ENCODE measurements at regions not wholly inside any gene's neighbourhood (a gene's known extent, or its start where the extent isn't known, plus 50 kb on each side); places are given as distances from the start of the nearest gene placed in this dataset.

GRCh38 chr5:3512361-3513095 lies 83.1 kb upstream of the IRX1 start:
- H3K9me3 Mint-ChIP-seq = peaks cover 29% of the 10 kb centered on the region

GRCh38 chr5:3511934-3512333 lies 83.7 kb upstream of the IRX1 start:
- DNase-seq (ENCODE audit: low spot score) = no peak
- no peaks in the 10 kb centered on the region for H3K4me1 Mint-ChIP-seq (ENCODE audit: low read depth)
- H3K27me3 Mint-ChIP-seq (ENCODE audit: low read depth) = no peaks in the 10 kb centered on the region
- H3K4me3 Mint-ChIP-seq (ENCODE audit: low read depth) = no peak overlapping the region
- intact Hi-C loops (cut with micrococcal nuclease) = no loop called here
- H3K27ac Mint-ChIP-seq = no peak overlapping the region
- H3K36me3 Mint-ChIP-seq (ENCODE audit: low read depth) = no peaks in the 10 kb centered on the region
- peaks cover 35% of the 10 kb centered on the region for H3K9me3 Mint-ChIP-seq

More at GRCh38 chr5:3512361-3513095, 83.1 kb upstream of the IRX1 start:
- no peaks in the 10 kb centered on the region for H3K27me3 Mint-ChIP-seq (ENCODE audit: low read depth)
- intact Hi-C loops (cut with micrococcal nuclease) = no loop called here
- no peak overlapping the region for H3K27ac Mint-ChIP-seq
- no peaks in the 10 kb centered on the region for H3K4me1 Mint-ChIP-seq (ENCODE audit: low read depth)
- H3K36me3 Mint-ChIP-seq (ENCODE audit: low read depth) = no peaks in the 10 kb centered on the region
- DNase-seq (ENCODE audit: low spot score) = no peak
- H3K4me3 Mint-ChIP-seq (ENCODE audit: low read depth) = no peak overlapping the region

DNA sequence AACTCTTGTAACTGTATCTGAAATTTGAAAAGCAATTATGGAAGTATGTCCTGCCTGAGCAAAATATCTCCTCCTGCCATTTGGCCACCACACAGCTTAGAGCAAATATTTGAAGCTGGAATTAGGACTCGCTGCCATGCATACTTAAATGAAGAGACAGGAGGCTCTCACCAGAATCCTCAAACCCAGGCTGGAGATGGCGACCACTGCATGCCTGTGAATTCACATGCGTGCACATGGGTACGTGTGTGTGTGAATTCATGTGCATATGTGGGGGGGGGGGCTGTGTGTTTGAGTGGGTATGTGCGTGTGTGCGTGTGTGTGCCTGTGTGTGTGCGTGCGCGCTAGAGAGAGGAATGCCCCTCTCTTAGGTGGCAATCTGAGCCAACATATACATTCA lies 84.1 kb upstream of the IRX1 start:
- intact Hi-C loops (cut with micrococcal nuclease) = no loop called here
- Mint-ChIP-seq H3K27me3 (ENCODE audit: low read depth) (no peaks in the 10 kb centered on the region), H3K4me3 (ENCODE audit: low read depth) (no peak overlapping the region), H3K36me3 (ENCODE audit: low read depth) (no peaks in the 10 kb centered on the region), H3K4me1 (ENCODE audit: low read depth) (no peaks in the 10 kb centered on the region), H3K9me3 (peaks cover 39% of the 10 kb centered on the region), H3K27ac (no peak overlapping the region)
- no peak for DNase-seq (ENCODE audit: low spot score)

- H3K4me3 Mint-ChIP-seq (ENCODE audit: low read depth) = no peak overlapping the region
- no peak overlapping the region for H3K27ac Mint-ChIP-seq
These were observed 84.8 kb upstream of the IRX1 start for GRCh38 chr5:3510642-3511417.

DNA sequence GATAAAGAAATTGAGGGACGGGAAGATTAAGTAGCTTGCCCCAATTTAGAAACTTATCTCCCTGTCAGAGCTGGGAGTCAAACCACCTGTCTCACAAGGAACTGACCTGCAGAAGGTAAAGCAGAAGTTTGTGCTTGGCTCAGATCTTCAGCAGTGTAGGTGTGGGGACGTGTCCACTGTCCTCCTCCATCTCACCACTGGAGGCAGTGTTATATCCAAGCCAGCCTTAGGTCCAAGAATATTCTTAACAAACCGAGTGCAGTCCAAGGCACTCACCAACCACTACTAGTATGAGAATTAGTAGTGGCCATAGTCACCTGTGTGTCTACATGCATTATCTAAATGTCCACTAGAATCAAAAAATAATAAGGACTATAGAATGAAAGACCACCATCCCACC lies 86.3 kb upstream of the IRX1 start:
- H3K27me3 Mint-ChIP-seq (ENCODE audit: low read depth) = no peaks in the 10 kb centered on the region
- H3K4me1 Mint-ChIP-seq (ENCODE audit: low read depth) = no peaks in the 10 kb centered on the region
- intact Hi-C loops (cut with micrococcal nuclease) = no loop called here
- DNase-seq (ENCODE audit: low spot score) = no peak
- no peak overlapping the region for H3K27ac Mint-ChIP-seq
- H3K4me3 Mint-ChIP-seq (ENCODE audit: low read depth) = no peak overlapping the region
- H3K9me3 Mint-ChIP-seq = peaks cover 43% of the 10 kb centered on the region
- H3K36me3 Mint-ChIP-seq (ENCODE audit: low read depth) = no peaks in the 10 kb centered on the region

More at GRCh38 chr5:3510642-3511417, 84.8 kb upstream of the IRX1 start:
- Mint-ChIP-seq H3K36me3 (ENCODE audit: low read depth) (no peaks in the 10 kb centered on the region), H3K4me1 (ENCODE audit: low read depth) (no peaks in the 10 kb centered on the region), H3K27me3 (ENCODE audit: low read depth) (no peaks in the 10 kb centered on the region), H3K9me3 (peaks cover 39% of the 10 kb centered on the region)
- no peak for DNase-seq (ENCODE audit: low spot score)
- intact Hi-C loops (cut with micrococcal nuclease) = no loop called here

GRCh38 chr5:3508395-3508794 lies 87.2 kb upstream of the IRX1 start:
- intact Hi-C loops (cut with micrococcal nuclease) = no loop called here

DNA sequence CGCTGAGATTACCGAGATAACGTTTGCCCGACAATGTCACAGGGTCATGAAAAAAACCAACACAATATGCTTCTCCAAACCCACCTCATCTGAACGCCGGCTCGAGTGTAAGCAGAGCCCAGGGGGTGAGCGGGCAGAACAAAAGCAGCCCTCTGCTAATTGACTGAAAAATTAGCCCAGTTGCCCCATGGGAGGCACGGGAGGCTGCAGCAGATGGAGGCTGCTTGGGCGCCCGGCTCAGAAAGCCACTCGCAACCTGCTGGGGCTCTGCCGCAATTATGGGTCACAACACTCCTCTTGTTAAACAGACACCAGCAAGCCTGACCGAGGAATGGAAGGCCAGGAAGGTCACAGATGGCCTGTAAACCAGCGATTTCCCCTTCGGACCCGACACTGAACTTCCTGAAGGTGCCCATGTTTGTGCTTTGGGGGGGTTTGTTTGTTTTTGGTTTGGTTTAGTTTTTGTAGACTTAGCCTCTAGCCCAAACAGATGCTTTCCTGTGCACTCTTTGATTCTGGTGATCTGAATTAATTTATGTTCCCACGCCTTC lies 104.6 kb upstream of the IRX1 start:
- Mint-ChIP-seq H3K4me3 (ENCODE audit: low read depth) (no peak overlapping the region), H3K27ac (no peak overlapping the region), H3K36me3 (ENCODE audit: low read depth) (no peaks in the 10 kb centered on the region), H3K27me3 (ENCODE audit: low read depth) (no peaks in the 10 kb centered on the region), H3K9me3 (peaks cover 12% of the 10 kb centered on the region), H3K4me1 (ENCODE audit: low read depth) (no peaks in the 10 kb centered on the region)
- intact Hi-C loops (cut with micrococcal nuclease) = no loop called here
- DNase-seq (ENCODE audit: low spot score) = no peak

More at GRCh38 chr5:3508395-3508794, 87.2 kb upstream of the IRX1 start:
- Mint-ChIP-seq H3K36me3 (ENCODE audit: low read depth) (no peaks in the 10 kb centered on the region), H3K4me3 (ENCODE audit: low read depth) (no peak overlapping the region), H3K9me3 (peaks cover 43% of the 10 kb centered on the region), H3K4me1 (ENCODE audit: low read depth) (no peaks in the 10 kb centered on the region), H3K27me3 (ENCODE audit: low read depth) (no peaks in the 10 kb centered on the region), H3K27ac (no peak overlapping the region)
- no peak for DNase-seq (ENCODE audit: low spot score)

- H3K4me3 Mint-ChIP-seq (ENCODE audit: low read depth) = no peak overlapping the region
- H3K9me3 Mint-ChIP-seq = peaks cover 12% of the 10 kb centered on the region
- DNase-seq (ENCODE audit: low spot score) = no peak
- no peaks in the 10 kb centered on the region for H3K4me1 Mint-ChIP-seq (ENCODE audit: low read depth)
- H3K36me3 Mint-ChIP-seq (ENCODE audit: low read depth) = no peaks in the 10 kb centered on the region
- intact Hi-C loops (cut with micrococcal nuclease) = no loop called here
- H3K27ac Mint-ChIP-seq = no peak overlapping the region
- no peaks in the 10 kb centered on the region for H3K27me3 Mint-ChIP-seq (ENCODE audit: low read depth)
These were observed 106.3 kb upstream of the IRX1 start for GRCh38 chr5:3489239-3489843.

GRCh38 chr5:3484836-3485235 lies 110.8 kb upstream of the IRX1 start:
- H3K27ac Mint-ChIP-seq = no peak overlapping the region
- H3K9me3 Mint-ChIP-seq = peaks cover 18% of the 10 kb centered on the region
- intact Hi-C loops (cut with micrococcal nuclease) = no loop called here
- H3K4me1 Mint-ChIP-seq (ENCODE audit: low read depth) = no peaks in the 10 kb centered on the region
- H3K4me3 Mint-ChIP-seq (ENCODE audit: low read depth) = no peak overlapping the region
- H3K27me3 Mint-ChIP-seq (ENCODE audit: low read depth) = no peaks in the 10 kb centered on the region
- no peaks in the 10 kb centered on the region for H3K36me3 Mint-ChIP-seq (ENCODE audit: low read depth)
- DNase-seq (ENCODE audit: low spot score) = no peak

DNA sequence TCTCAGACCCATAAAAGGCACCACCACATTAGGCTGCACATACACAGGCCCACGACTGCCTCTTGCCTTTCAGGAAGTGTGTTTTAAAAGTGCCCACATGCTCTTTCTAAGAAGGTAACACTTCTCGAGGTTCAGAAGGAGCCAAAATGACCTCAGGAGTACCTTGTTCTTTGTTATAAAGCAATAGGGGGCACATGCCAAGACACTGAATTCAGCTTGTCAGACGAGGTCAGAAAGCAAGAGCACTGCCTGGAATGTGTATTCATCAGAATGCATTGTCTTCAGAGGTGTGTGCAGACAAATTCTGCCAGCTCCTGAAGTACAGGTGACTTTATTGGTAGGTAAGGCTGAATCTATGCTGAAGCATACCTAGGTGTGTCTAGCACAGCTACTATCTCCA lies 114.5 kb upstream of the IRX1 start:
- H3K4me3 Mint-ChIP-seq (ENCODE audit: low read depth) = no peak overlapping the region
- H3K4me1 Mint-ChIP-seq (ENCODE audit: low read depth) = no peaks in the 10 kb centered on the region
- no peaks in the 10 kb centered on the region for H3K27me3 Mint-ChIP-seq (ENCODE audit: low read depth)
- intact Hi-C loops (cut with micrococcal nuclease) = no loop called here
- H3K27ac Mint-ChIP-seq = no peak overlapping the region
- DNase-seq (ENCODE audit: low spot score) = no peak
- H3K9me3 Mint-ChIP-seq = peaks cover 28% of the 10 kb centered on the region
- no peaks in the 10 kb centered on the region for H3K36me3 Mint-ChIP-seq (ENCODE audit: low read depth)

DNA sequence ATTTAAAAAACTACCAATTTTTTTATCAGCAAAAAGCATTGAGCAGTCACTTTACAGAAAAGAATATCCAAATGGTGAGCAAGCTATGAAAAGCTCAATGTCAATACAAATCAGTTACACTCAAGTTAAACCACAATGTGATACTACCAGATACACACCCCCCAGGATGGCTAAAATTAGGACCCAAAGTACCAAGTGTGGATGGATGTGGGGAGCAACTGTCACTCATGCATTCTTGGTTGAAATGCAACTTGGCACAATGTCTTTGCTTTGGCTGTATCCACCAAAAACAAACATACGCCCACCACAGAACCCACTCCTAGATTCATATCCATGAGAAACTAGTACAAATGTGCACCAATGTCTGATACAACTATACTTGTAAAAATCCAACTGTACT lies 120.0 kb upstream of the IRX1 start:
- H3K36me3 Mint-ChIP-seq (ENCODE audit: low read depth) = no peaks in the 10 kb centered on the region
- H3K9me3 Mint-ChIP-seq = peaks cover 11% of the 10 kb centered on the region
- DNase-seq (ENCODE audit: low spot score) = no peak
- no peak overlapping the region for H3K4me3 Mint-ChIP-seq (ENCODE audit: low read depth)
- H3K27me3 Mint-ChIP-seq (ENCODE audit: low read depth) = no peaks in the 10 kb centered on the region
- intact Hi-C loops (cut with micrococcal nuclease) = no loop called here
- no peak overlapping the region for H3K27ac Mint-ChIP-seq
- H3K4me1 Mint-ChIP-seq (ENCODE audit: low read depth) = no peaks in the 10 kb centered on the region

- peaks cover 16% of the 10 kb centered on the region for H3K9me3 Mint-ChIP-seq
- no peaks in the 10 kb centered on the region for H3K36me3 Mint-ChIP-seq (ENCODE audit: low read depth)
- no peaks in the 10 kb centered on the region for H3K4me1 Mint-ChIP-seq (ENCODE audit: low read depth)
- no peak overlapping the region for H3K27ac Mint-ChIP-seq
- no peak overlapping the region for H3K4me3 Mint-ChIP-seq (ENCODE audit: low read depth)
- no peak for DNase-seq (ENCODE audit: low spot score)
- H3K27me3 Mint-ChIP-seq (ENCODE audit: low read depth) = no peaks in the 10 kb centered on the region
- intact Hi-C loops (cut with micrococcal nuclease) = no loop called here
These were observed 129.2 kb upstream of the IRX1 start for GRCh38 chr5:3466392-3466791.

GRCh38 chr5:3460416-3460815 lies 135.2 kb upstream of the IRX1 start:
- no peaks in the 10 kb centered on the region for H3K27me3 Mint-ChIP-seq (ENCODE audit: low read depth)
- H3K4me1 Mint-ChIP-seq (ENCODE audit: low read depth) = no peaks in the 10 kb centered on the region
- no peak for DNase-seq (ENCODE audit: low spot score)
- no peak overlapping the region for H3K4me3 Mint-ChIP-seq (ENCODE audit: low read depth)
- H3K36me3 Mint-ChIP-seq (ENCODE audit: low read depth) = no peaks in the 10 kb centered on the region
- no peak overlapping the region for H3K27ac Mint-ChIP-seq
- peaks cover 12% of the 10 kb centered on the region for H3K9me3 Mint-ChIP-seq
- intact Hi-C loops (cut with micrococcal nuclease) = no loop called here
